Activated CD4-positive, alpha-beta T cell treated with anti-CD3 and anti-CD28 coated beads, Interleukin-2, amount 10 ng/mL, durations not matched to agents 7 days and 5 days (primary cell): ENCODE measurements at regions not wholly inside any gene's neighbourhood (a gene's known extent, or its start where the extent isn't known, plus 50 kb on each side); places are given as distances from the start of the nearest gene placed in this dataset.
"Not testable (repeated sequence)": the region's sequence is repeated elsewhere in the genome, so short reads cannot be mapped to it uniquely, and the experiment has no call there.

Experiments
- CTCF ChIA-PET: fragments of 350-600 bp; sonication (Branson Sonifier 250); formaldehyde crosslinking; loops from one replicate; lab custom pipeline; 2021; ENCODE audit warnings: antibody characterized with exemption; lab: Charles Lee
- POLR2A ChIA-PET: fragments of 350-600 bp; sonication (Branson Sonifier 250); formaldehyde crosslinking; loops from one replicate; lab custom pipeline; 2021; ENCODE audit warnings: antibody characterized with exemption; lab: Charles Lee
- DNase-seq: peaks from one replicate; pipeline ENCODE4 v3.0.0-alpha.2; 2020
- H3K27ac Mint-ChIP-seq: one replicate; pipeline ENCODE4 v1.8.0; 2021; ENCODE audit warnings: mild to moderate bottlenecking, moderate library complexity, mixed read lengths
- H3K27me3 Mint-ChIP-seq: one replicate; pipeline ENCODE4 v1.8.0; 2021; ENCODE audit warnings: mixed read lengths
- H3K36me3 Mint-ChIP-seq: one replicate; pipeline ENCODE4 v1.8.0; 2021; ENCODE audit warnings: low read depth, mixed read lengths
- H3K4me1 Mint-ChIP-seq: one replicate; pipeline ENCODE4 v1.8.0; 2021; ENCODE audit warnings: mixed read lengths
- H3K4me3 Mint-ChIP-seq: one replicate; pipeline ENCODE4 v1.8.0; 2021; ENCODE audit warnings: mild to moderate bottlenecking, moderate library complexity, mixed read lengths
- H3K9me3 Mint-ChIP-seq: one replicate; pipeline ENCODE4 v1.8.0; 2021; ENCODE audit warnings: mixed read lengths

- DNase-seq, H3K4me3 Mint-ChIP-seq, POLR2A ChIA-PET, H3K36me3 Mint-ChIP-seq, H3K4me1 Mint-ChIP-seq, H3K9me3 Mint-ChIP-seq, CTCF ChIA-PET, H3K27me3 Mint-ChIP-seq, H3K27ac Mint-ChIP-seq: not testable (repeated sequence)
Observed at GRCh38 chr16:88241404-88242311, 141.1 kb upstream of the ZNF469 start.

GRCh38 chr16:88242312-88243295, 140.2 kb upstream of the ZNF469 start:
- CTCF ChIA-PET, H3K27ac Mint-ChIP-seq, DNase-seq, H3K36me3 Mint-ChIP-seq, H3K4me1 Mint-ChIP-seq, H3K4me3 Mint-ChIP-seq, H3K9me3 Mint-ChIP-seq, H3K27me3 Mint-ChIP-seq, POLR2A ChIA-PET: not testable (repeated sequence)

- not testable (repeated sequence) for H3K27me3 Mint-ChIP-seq
Observed at GRCh38 chr16:88243921-88244320, 138.8 kb upstream of the ZNF469 start.

GRCh38 chr16:88245241-88246081, 137.3 kb upstream of the ZNF469 start:
- CTCF ChIA-PET, DNase-seq, H3K36me3 Mint-ChIP-seq, H3K9me3 Mint-ChIP-seq, H3K4me1 Mint-ChIP-seq, H3K27ac Mint-ChIP-seq, H3K27me3 Mint-ChIP-seq, H3K4me3 Mint-ChIP-seq, POLR2A ChIA-PET: not testable (repeated sequence)

More at GRCh38 chr16:88243921-88244320, 138.8 kb upstream of the ZNF469 start:
- H3K9me3 Mint-ChIP-seq, H3K4me1 Mint-ChIP-seq, H3K36me3 Mint-ChIP-seq, CTCF ChIA-PET, POLR2A ChIA-PET, DNase-seq, H3K27ac Mint-ChIP-seq, H3K4me3 Mint-ChIP-seq: not testable (repeated sequence)

GRCh38 chr16:88246955-88247582, 135.7 kb upstream of the ZNF469 start:
- POLR2A ChIA-PET, result not testable (repeated sequence)

GRCh38 chr16:88247583-88247966, 135.2 kb upstream of the ZNF469 start:
- CTCF ChIA-PET, H3K36me3 Mint-ChIP-seq: not testable (repeated sequence)

More at GRCh38 chr16:88246955-88247582, 135.7 kb upstream of the ZNF469 start:
- H3K4me1 Mint-ChIP-seq, H3K9me3 Mint-ChIP-seq, H3K4me3 Mint-ChIP-seq, CTCF ChIA-PET, H3K36me3 Mint-ChIP-seq, H3K27me3 Mint-ChIP-seq, DNase-seq, H3K27ac Mint-ChIP-seq: not testable (repeated sequence)

GRCh38 chr16:88248761-88249160, 134.0 kb upstream of the ZNF469 start:
- H3K36me3 Mint-ChIP-seq, H3K4me3 Mint-ChIP-seq, H3K4me1 Mint-ChIP-seq, H3K27ac Mint-ChIP-seq, H3K9me3 Mint-ChIP-seq, POLR2A ChIA-PET, H3K27me3 Mint-ChIP-seq, DNase-seq, CTCF ChIA-PET: not testable (repeated sequence)

More at GRCh38 chr16:88247583-88247966, 135.2 kb upstream of the ZNF469 start:
- H3K4me3 Mint-ChIP-seq, H3K9me3 Mint-ChIP-seq, H3K27me3 Mint-ChIP-seq, H3K4me1 Mint-ChIP-seq, POLR2A ChIA-PET, H3K27ac Mint-ChIP-seq, DNase-seq: not testable (repeated sequence)

GRCh38 chr16:88250381-88250780, 132.4 kb upstream of the ZNF469 start:
- H3K27me3 Mint-ChIP-seq, DNase-seq, H3K36me3 Mint-ChIP-seq, H3K4me1 Mint-ChIP-seq, H3K27ac Mint-ChIP-seq, CTCF ChIA-PET, H3K4me3 Mint-ChIP-seq, H3K9me3 Mint-ChIP-seq, POLR2A ChIA-PET: not testable (repeated sequence)

- H3K36me3 Mint-ChIP-seq, H3K27ac Mint-ChIP-seq, H3K4me3 Mint-ChIP-seq, H3K4me1 Mint-ChIP-seq, POLR2A ChIA-PET, DNase-seq, H3K9me3 Mint-ChIP-seq, CTCF ChIA-PET: not testable (repeated sequence)
- H3K27me3 Mint-ChIP-seq, result peaks cover 14% of the 10 kb centered on the region
Observed at GRCh38 chr16:88252057-88252794, 130.5 kb upstream of the ZNF469 start.

- H3K27me3 Mint-ChIP-seq, result peaks cover 33% of the 10 kb centered on the region
- H3K4me3 Mint-ChIP-seq, POLR2A ChIA-PET: not testable (repeated sequence)
Observed at GRCh38 chr16:88258141-88258540, 124.6 kb upstream of the ZNF469 start.

GRCh38 chr16:88258764-88259525, 123.8 kb upstream of the ZNF469 start:
- POLR2A ChIA-PET, H3K36me3 Mint-ChIP-seq, H3K9me3 Mint-ChIP-seq, H3K4me3 Mint-ChIP-seq, CTCF ChIA-PET, H3K4me1 Mint-ChIP-seq, H3K27ac Mint-ChIP-seq, DNase-seq: not testable (repeated sequence)
- H3K27me3 Mint-ChIP-seq, result peaks cover 33% of the 10 kb centered on the region

More at GRCh38 chr16:88258141-88258540, 124.6 kb upstream of the ZNF469 start:
- H3K4me1 Mint-ChIP-seq, H3K9me3 Mint-ChIP-seq, H3K27ac Mint-ChIP-seq, CTCF ChIA-PET, DNase-seq, H3K36me3 Mint-ChIP-seq: not testable (repeated sequence)
